Left cardiac atrium (tissue), 4 donors: ENCODE measurements at regions not wholly inside any gene's neighbourhood (a gene's known extent, or its start where the extent isn't known, plus 50 kb on each side); places are given as distances from the start of the nearest gene placed in this dataset.
A peak's percentile ranks its signal among the peaks of the same experiment; 100 is the strongest.
"Not testable (repeated sequence)": the region's sequence is repeated elsewhere in the genome, so short reads cannot be mapped to it uniquely, and the experiment has no call there.

Source experiments
- ATAC-seq, 2 donors: fragments of 200-7000 bp; cut with Tn5 transposase; one replicate each; pipeline ENCODE4 v1.9.1; 2020; ENCODE audit warnings: mild to moderate bottlenecking in 2 of 2, moderate library complexity in 2 of 2
- DNase-seq: peaks from one replicate; pipeline ENCODE4 v3.0.0-alpha.2; 2020
- intact Hi-C, 2 donors: fragments of 100-400 bp; cut with DNase I; formaldehyde crosslinking; loops; one replicate each; pipeline versions ENCODE4 v1.14.1 to v1.15.1; 2022 to 2023
- donor health status: DM: no; HTN: yes; CAD: no.
- donor health status: DM: no; HTN: yes; CAD: no; lungs with severe emphysema.
- donor health status: DM: yes; HTN: yes; CAD: no.
- donor health status: Dilated cardiomyopathy.

- ATAC-seq (no peak), DNase-seq (no peak)
- intact Hi-C loops, result no loop called here
Measured at GRCh38 chr3:61493339-61493738, 68.0 kb upstream of the PTPRG start.

GRCh38 chr3:61494309-61494708, 67.1 kb upstream of the PTPRG start:
- DNase-seq, intact Hi-C loops: not testable (repeated sequence)

GRCh38 chr3:61497463-61497862, 63.9 kb upstream of the PTPRG start:
- intact Hi-C loops, result no loop called here
- ATAC-seq (no peak), DNase-seq (no peak)

More at GRCh38 chr3:61494309-61494708, 67.1 kb upstream of the PTPRG start:
- peak; percentile 34 to 84 for ATAC-seq

- DNase-seq (no peak), ATAC-seq (no peak)
- intact Hi-C loops, result no loop called here
Measured at GRCh38 chr3:61505197-61505596, 56.2 kb upstream of the PTPRG start.

GRCh38 chr3:61507946-61508345, 53.4 kb upstream of the PTPRG start:
- DNase-seq (no peak), ATAC-seq (no peak)
- intact Hi-C loops, result no loop called here
